Renal cortical epithelial cell (primary cell): ENCODE measurements at regions not wholly inside any gene's neighbourhood (a gene's known extent, or its start where the extent isn't known, plus 50 kb on each side); places are given as distances from the start of the nearest gene placed in this dataset.
"Not testable (repeated sequence)": the region's sequence is repeated elsewhere in the genome, so short reads cannot be mapped to it uniquely, and the experiment has no call there.

Experiments
- DNase-seq: peaks from one replicate; pipeline ENCODE4 v3.0.0-alpha.2; 2011; ENCODE audit warnings: low read depth

- DNase-seq, result no peak
These were observed 317.7 kb upstream of the LRFN5 start for GRCh38 chr14:41289025-41289424.

- DNase-seq, result peak; percentile 2
These were observed 321.4 kb upstream of the LRFN5 start for GRCh38 chr14:41285186-41285748.

- no peak for DNase-seq
These were observed 325.9 kb upstream of the LRFN5 start for GRCh38 chr14:41280745-41281144.

GRCh38 chr14:41277450-41277849 is 329.2 kb upstream of the LRFN5 start:
- DNase-seq, result no peak

GRCh38 chr14:41257476-41257875 is 349.2 kb upstream of the LRFN5 start:
- DNase-seq, result no peak

- DNase-seq, result no peak
These were observed 371.2 kb upstream of the LRFN5 start for GRCh38 chr14:41235466-41235865.

GRCh38 chr14:41230683-41231082 is 376.0 kb upstream of the LRFN5 start:
- no peak for DNase-seq

GRCh38 chr14:41229824-41230223 is 376.9 kb upstream of the LRFN5 start:
- no peak for DNase-seq

GRCh38 chr14:41225433-41225832 is 381.2 kb upstream of the LRFN5 start:
- no peak for DNase-seq

GRCh38 chr14:41222581-41222980 is 384.1 kb upstream of the LRFN5 start:
- no peak for DNase-seq

GRCh38 chr14:41214978-41215377 is 391.7 kb upstream of the LRFN5 start:
- DNase-seq, result not testable (repeated sequence)

GRCh38 chr14:41201696-41202095 is 405.0 kb upstream of the LRFN5 start:
- DNase-seq, result no peak

- DNase-seq, result no peak
These were observed 418.8 kb upstream of the LRFN5 start for GRCh38 chr14:41187868-41188267.

GRCh38 chr14:41171045-41171444 is 435.6 kb upstream of the LRFN5 start:
- no peak for DNase-seq

GRCh38 chr14:41167040-41167439 is 439.6 kb upstream of the LRFN5 start:
- no peak for DNase-seq

- no peak for DNase-seq
These were observed 452.4 kb upstream of the LRFN5 start for GRCh38 chr14:41154143-41154807.

- no peak for DNase-seq
These were observed 460.3 kb upstream of the LRFN5 start for GRCh38 chr14:41146391-41146790.

GRCh38 chr14:41144370-41144769 is 462.3 kb upstream of the LRFN5 start:
- DNase-seq, result no peak

GRCh38 chr14:41137741-41138140 is 468.9 kb upstream of the LRFN5 start:
- no peak for DNase-seq

- DNase-seq, result no peak
These were observed 476.4 kb upstream of the LRFN5 start for GRCh38 chr14:41130274-41130673.

GRCh38 chr14:41120402-41120801 is 486.3 kb upstream of the LRFN5 start:
- no peak for DNase-seq

- DNase-seq, result no peak
These were observed 510.5 kb upstream of the LRFN5 start for GRCh38 chr14:41096131-41096530.

GRCh38 chr14:41087056-41087455 is 519.6 kb upstream of the LRFN5 start:
- no peak for DNase-seq

GRCh38 chr14:41073544-41073943 is 533.1 kb upstream of the LRFN5 start:
- DNase-seq, result no peak
